ENCODE measurements at regions not wholly inside any gene's neighbourhood (a gene's known extent, or its start where the extent isn't known, plus 50 kb on each side); places are given as distances from the start of the nearest gene placed in this dataset.

DNA sequence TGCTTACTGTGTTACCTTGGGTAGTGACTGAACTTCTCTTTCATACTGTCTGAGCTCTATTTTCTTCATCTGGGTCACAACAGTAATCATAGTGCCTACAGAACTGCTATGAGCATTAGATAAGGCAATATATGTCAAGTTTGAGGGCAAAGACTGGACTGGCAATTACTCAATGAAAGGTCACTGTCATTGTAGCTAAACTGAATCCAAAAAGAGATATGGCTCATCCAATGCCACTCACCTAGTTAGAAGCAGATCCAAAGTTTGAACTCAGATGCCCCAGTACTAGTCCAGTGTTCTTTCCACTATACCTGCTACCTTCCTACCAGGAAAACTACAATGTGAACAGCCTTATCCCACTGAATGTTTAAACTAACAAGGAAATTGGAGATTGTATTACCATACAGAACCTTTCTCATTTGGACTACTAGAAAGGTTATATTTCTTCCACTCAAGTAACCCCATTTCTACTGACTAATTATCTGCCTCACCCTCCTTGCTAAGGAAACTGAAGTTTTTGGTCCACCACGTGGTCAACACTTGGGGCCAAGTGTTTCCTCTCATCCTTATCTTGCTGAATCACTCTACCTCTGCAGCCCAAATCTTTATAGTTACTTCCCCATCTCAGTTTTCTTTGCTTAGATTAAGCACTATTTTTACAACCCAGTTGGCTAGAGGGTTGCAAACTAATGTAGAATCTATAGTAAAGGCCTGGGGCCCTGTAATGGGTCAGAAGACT is 202.3 kb upstream of the LPP start:
- DNase-seq (ENCODE audit: low read depth): no peak

GRCh38 chr3:187952849-187953248 is 201.1 kb upstream of the LPP start:
- no peak for DNase-seq (ENCODE audit: low read depth)

DNA sequence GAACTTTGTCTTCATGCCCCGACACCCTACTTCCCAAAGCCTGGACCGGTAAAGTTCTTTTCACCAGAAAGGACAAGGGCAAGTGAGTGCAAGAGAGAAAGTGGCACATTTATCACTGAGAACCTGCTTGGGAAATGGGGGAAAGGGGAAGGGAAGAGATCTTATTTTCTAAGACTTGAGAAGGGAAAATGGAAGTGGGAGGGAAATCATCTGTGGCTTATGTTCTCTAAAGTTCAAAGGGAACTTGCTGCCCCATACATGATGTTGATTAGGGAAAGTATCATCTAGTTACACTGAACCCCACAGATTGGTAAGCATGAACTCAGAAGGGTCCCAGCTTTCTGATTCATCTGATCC is 199.5 kb upstream of the LPP start:
- DNase-seq (ENCODE audit: low read depth): no peak

GRCh38 chr3:187954873-187955586 is 198.9 kb upstream of the LPP start:
- peak; percentile 69 for DNase-seq (ENCODE audit: low read depth)

DNA sequence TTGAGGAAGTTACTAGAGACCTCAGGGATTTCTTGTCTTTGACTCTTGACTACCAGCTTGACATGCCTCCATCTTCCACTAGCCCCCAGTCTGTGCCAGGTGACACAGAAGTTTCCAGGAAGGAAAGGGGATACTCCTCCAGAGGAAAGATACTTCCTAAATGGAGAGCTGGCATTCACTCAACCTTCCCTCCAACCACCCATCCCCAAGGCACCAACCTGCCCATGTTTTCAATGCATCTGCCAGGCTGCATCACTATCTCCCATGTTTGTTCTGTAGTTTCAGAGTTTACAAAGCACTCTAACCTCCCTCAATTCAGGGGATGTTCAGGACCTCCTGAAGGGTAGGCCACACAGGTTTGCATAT is 198.4 kb upstream of the LPP start:
- DNase-seq (ENCODE audit: low read depth): no peak

DNA sequence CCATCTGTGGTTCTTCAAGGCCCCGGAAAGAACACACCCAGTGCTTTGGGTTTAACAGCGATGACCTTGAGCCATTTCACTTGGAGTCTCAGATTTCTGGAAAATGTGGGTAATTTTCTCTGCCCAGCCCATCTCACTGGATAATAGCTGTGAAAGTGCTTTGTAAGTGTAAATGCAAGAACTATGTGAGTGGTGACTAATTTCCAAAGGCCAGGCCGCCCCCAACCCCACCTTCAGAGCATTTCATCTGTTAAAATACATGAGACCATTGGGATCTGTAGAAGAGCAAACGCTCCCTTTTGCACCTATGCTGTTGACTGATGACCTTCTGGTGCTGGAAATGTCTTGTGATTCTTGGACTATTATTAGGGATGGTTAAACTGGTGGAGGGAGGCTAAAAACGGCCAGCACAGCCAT is 196.8 kb upstream of the LPP start:
- DNase-seq (ENCODE audit: low read depth): no peak

- DNase-seq (ENCODE audit: low read depth): no peak
These were observed 196.4 kb upstream of the LPP start for GRCh38 chr3:187957582-187957981.

- DNase-seq (ENCODE audit: low read depth): no peak
These were observed 195.4 kb upstream of the LPP start for GRCh38 chr3:187958432-187959003.

DNA sequence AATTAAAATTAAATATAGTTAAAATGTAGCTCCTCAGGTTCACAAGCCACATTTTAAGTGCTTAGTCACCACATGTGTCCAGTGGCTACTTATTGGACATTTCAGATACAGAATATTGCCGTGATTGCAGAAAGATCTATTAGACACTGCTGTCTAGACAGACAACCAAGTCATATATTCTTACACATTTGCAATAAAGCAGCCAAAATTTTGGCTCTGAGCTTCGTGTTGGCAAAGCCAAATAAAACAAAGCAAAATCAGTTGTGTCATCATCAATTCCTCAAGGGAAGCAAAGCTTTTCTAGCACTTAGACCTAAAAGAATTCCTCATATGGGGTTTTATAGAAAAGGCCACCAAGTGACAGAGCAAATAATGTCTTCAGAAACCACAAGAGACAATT is 193.1 kb upstream of the LPP start:
- no peak for DNase-seq (ENCODE audit: low read depth)

DNA sequence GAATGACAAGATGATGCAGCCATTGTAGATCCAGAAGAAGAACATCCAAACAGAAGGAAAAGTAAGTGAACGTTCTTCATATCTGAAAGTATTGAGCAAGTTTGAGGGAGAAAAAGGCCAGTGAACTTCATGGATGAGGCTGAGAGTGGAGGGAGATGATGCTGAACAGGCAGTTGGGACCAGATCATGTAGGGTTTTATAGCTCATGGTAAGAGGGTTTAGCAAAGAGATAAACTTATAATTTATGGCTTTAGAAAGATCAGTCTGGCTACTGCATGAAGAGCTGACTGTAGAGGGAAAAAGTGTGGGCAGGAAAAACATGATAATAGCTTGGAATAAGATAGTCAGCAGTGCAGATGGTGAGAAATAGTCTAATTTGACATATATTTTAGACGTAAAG is 192.6 kb upstream of the LPP start:
- no peak for DNase-seq (ENCODE audit: low read depth)

GRCh38 chr3:187963003-187963676 is 190.8 kb upstream of the LPP start:
- DNase-seq (ENCODE audit: low read depth): no peak

- DNase-seq (ENCODE audit: low read depth): no peak
These were observed 190.1 kb upstream of the LPP start for GRCh38 chr3:187963677-187964385.

DNA sequence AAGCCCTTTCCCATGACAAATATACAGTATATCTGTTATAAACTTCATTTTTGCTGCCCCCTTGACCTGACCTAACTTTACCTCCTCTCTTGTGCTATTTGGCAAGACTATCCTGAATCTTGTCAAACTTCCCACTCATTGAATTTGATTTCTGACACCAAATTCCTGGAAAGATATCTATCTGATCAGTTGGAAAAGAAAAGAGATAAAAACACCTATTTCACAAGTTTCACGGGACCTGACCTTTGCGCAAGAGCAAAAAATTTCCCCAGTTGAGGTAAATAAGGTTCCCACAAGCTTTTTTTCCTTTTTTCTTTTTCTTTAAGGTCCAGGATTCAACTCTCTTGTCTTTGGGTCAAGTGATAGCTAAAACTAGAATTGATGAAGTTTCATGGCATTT is 189.2 kb upstream of the LPP start:
- no peak for DNase-seq (ENCODE audit: low read depth)

DNA sequence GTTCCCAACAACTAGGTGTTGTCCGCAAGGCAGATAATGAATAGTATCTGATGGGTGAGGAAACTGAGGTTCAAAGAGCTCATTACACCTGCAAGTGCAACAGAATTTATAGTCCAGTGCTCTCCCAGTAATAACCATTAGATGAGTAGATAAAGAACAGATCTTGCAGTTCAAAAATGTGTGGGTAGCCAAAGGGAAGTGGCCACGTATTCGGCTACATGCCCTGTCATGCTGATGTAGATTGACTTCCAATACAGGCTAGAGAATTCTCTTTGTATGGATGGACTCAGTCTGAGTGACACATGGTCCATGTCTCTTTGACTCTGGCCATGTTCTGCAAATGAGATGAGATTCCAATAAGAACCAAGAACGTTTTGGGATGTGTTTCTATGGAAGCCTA is 187.9 kb upstream of the LPP start:
- no peak for DNase-seq (ENCODE audit: low read depth)

GRCh38 chr3:187966636-187967406 is 187.1 kb upstream of the LPP start:
- no peak for DNase-seq (ENCODE audit: low read depth)

- DNase-seq (ENCODE audit: low read depth): no peak
These were observed 186.0 kb upstream of the LPP start for GRCh38 chr3:187967993-187968392.

- peak; percentile 77 for DNase-seq (ENCODE audit: low read depth)
These were observed 184.9 kb upstream of the LPP start for GRCh38 chr3:187968883-187969580.

DNA sequence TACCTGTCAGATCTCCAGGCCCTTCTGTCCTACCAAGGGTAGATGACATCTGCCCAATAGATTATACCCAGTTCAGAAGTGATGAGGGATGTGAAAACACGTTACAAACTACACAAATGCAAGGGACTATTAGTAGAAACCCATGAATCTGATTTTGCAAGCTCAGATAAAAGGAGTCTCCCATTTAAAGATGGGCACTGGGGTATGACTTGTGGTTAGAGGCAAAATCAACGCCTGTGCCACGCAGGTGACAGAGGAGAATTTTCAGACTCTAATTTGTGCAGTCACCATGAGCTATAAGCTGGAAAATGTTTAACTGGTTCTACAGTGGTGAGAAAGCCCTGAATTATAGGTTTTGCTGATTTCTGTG is 184.4 kb upstream of the LPP start:
- DNase-seq (ENCODE audit: low read depth): no peak

GRCh38 chr3:187970106-187970505 is 183.9 kb upstream of the LPP start:
- DNase-seq (ENCODE audit: low read depth): no peak

DNA sequence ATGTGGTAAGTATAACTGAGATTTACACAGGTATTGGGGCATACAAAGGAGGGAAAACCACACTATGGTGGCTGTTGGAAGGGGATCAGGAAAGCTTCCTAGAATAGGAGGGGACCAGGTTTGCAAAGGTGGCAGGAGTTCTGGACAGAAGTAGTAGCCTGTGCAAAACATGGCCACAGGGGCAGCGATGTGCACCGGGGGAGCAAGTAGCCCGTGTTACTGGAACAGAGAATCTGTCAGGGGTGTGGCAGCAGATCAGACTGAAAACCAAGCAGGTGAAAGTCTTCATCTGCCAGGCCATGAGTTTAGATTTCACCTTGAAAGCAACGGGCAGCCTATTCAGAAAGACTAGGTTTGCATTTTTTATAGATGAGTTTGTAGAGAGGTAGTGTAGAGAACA is 182.3 kb upstream of the LPP start:
- no peak for DNase-seq (ENCODE audit: low read depth)

GRCh38 chr3:187972454-187972853 is 181.5 kb upstream of the LPP start:
- no peak for DNase-seq (ENCODE audit: low read depth)
